GM19351 (cell line): ENCODE measurements at regions not wholly inside any gene's neighbourhood (a gene's known extent, or its start where the extent isn't known, plus 50 kb on each side); places are given as distances from the start of the nearest gene placed in this dataset.

Source experiments
- ATAC-seq: cut with Tn5 transposase; IDR thresholded peaks from one replicate; pipeline ENCODE4 v1.9.1; 2021; ENCODE audit warnings: mild to moderate bottlenecking, moderate library complexity; ENCODE audit not compliant: unreplicated experiment

DNA sequence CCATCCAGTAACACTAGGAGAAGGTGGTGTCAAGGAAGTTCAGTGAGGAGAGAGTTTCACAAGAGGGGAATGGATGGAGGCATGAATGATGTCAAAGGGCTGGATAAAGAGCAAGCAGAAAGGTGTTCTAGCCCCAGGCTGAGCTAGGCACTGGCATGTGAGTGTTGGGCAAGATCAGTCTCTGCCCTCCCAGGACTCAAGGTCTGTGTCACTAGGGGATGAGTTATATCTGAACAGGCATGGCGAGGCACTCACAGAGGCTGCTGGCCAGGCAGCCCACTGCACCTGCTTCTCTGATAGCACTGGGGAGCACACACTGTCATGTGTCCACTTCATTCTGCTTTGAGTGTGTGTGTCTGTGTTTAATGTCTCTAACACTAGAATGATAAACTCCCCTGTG, 903.8 kb downstream of the BCL11B start:
- ATAC-seq, result no peak

GRCh38 chr14:98368916-98369315, 903.1 kb downstream of the BCL11B start:
- ATAC-seq, result no peak

DNA sequence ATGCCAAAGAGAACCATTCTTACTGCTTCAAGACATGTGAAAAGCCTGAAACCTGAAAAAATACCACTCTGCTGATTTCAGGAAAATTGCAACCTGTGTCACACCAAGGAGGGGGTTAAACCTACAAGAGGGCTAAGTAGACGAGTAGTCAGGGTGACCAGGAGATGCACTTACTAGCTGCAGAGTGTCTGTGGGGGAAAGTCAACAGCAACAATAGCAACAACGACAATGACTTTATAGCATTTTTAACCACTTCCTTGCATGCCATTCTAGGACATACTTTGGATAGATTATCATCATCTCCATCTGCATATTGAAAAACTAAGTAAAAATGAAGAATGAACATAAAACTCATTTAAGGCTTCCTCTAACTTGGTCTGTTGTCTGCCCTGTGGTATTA, 902.7 kb downstream of the BCL11B start:
- ATAC-seq, result no peak

DNA sequence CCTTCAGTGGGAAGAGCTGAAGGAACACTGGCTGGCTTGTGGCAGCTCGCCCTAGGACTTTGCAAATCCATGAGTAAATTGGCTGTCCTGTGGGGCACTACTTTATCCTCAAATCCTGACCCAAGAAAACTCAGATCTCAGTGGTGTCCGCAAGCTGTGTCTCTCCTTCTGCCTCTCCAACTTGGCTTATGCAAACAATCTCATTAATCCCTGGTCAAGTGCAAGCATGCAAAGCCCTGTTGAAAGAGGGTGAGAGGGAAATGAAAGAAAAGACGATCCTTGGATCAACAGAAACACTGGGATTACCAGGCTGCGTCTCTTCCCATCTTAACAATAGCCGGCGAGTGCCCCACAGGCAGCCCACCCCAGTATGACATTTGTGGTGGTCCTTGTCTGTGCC, 901.6 kb downstream of the BCL11B start:
- no peak for ATAC-seq

- no peak for ATAC-seq
These were observed 900.9 kb downstream of the BCL11B start for GRCh38 chr14:98371141-98371540.

DNA sequence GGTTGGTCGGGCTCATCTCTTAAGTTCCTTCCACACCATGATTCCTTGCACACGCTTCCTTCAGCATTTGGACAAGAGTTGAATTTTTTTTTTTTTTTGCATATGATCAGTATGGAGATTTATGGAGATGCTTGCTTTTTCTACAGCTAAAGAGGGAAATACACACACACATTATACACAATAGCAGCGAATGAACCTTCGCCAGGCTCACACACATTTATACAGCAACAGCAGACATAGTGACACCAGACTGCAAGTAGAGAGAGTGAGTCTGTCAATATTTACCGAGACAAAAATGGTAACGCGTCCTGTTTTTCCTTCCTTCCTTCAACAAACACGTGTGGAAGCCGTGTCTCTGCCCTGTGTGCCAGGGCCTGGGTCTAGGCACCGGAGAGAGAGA, 897.9 kb downstream of the BCL11B start:
- no peak for ATAC-seq

- ATAC-seq, result no peak
These were observed 896.4 kb downstream of the BCL11B start for GRCh38 chr14:98375566-98375965.

DNA sequence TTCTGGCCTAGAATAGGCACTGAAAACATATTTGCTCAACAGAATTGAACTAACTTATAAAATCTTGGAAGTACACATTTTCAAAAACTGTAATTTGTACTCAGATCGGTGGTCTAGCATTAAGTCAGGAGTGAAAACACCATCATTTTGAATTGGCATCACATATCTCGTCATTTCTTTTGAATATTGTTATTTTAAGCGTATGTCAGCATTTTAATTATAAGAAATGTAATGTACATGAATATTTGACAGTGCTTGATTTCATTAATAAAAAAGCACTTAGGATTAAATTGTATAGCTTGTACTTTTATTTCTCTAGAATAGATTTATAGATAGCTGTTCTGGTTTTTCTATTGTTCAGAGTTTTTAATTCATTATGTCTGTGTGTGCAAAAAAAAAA, 892.2 kb downstream of the BCL11B start:
- no peak for ATAC-seq

DNA sequence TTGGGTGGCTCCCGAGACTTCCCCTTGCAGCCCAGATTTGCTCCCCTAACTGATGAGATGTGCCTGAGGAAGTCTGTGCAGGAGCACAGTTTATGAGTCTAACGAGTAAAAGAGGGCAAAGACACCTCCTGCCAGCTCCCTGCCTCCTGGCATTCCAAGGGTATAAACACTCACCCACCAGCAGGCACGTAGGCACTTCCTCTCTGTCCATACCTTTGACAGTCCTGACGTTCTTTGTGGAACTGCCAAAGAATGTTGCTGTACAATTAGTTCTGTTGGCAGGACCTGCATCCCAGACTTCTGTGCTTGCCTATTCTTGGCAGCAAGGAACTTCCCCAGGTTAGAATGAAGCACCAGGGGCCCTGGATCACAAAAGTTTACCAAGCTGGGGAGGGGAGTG, 889.3 kb downstream of the BCL11B start:
- ATAC-seq, result no peak

GRCh38 chr14:98385851-98386250, 886.1 kb downstream of the BCL11B start:
- ATAC-seq, result no peak

- ATAC-seq, result no peak
These were observed 880.9 kb downstream of the BCL11B start for GRCh38 chr14:98391061-98391460.

- ATAC-seq, result no peak
These were observed 878.5 kb downstream of the BCL11B start for GRCh38 chr14:98393527-98393926.

DNA sequence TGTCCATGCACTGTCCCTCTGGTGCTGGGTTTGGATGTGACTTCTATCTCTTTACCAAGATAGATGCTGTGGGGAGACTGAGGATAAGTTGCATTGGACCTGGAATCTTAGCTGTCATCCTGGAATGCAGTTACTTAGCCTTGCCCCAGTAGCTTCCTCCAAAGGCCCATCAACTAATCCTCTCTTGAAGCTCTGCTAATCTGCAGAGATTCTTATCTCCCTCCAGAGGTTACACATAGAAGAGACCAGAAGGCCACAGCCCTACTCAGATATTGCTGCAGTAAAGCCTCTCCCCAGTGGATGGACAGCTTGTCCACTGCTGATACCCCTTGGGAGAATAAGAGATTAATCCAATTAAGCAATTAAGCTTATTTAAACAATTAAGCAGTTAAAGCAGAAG, 867.2 kb downstream of the BCL11B start:
- ATAC-seq, result no peak

DNA sequence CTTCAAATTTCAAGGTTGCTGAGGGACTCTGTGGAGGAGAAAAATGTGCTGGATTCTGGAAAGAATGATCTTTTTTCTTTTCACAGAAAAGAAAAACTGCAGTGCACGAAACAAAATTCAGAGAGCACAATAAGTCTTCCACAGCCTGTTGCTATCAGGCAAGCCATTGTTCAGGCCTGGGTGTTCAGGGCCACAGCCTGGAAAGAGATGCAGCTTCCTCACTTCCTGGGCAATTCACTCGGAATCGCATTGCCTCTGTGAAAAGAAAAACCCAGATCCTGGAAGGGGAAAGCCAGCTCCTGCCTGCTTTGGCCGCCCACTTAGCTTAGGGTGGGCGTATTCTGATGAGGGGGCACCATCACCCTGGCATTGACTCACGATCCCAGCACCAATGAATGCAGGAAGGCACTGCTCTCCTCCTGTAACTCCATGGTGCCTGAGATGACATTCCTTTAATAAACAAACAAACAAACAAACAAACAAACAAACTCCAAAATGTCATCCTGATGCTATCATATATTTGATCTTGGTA, 863.9 kb downstream of the BCL11B start:
- no peak for ATAC-seq

- no peak for ATAC-seq
These were observed 863.3 kb downstream of the BCL11B start for GRCh38 chr14:98408713-98409112.

DNA sequence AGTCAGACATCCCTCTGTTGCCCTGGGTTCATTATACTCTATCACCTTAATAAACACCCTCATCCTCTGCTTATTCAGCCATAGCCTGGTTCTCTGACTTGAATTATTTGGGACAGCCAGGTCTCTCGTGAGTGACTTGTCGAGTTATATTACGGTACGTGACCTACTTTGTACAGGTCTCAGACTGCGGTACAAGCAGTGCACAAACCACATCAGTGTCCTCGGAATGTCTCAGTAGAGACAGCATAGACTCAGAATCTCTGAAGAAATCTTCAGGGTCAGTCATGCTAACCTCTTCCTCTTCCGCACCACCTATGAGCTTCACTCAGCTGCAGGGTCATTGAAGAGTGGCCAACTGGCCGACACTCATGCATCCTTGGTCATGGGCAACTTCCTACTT, 860.8 kb downstream of the BCL11B start:
- no peak for ATAC-seq

- ATAC-seq, result no peak
These were observed 859.6 kb downstream of the BCL11B start for GRCh38 chr14:98412431-98412830.

DNA sequence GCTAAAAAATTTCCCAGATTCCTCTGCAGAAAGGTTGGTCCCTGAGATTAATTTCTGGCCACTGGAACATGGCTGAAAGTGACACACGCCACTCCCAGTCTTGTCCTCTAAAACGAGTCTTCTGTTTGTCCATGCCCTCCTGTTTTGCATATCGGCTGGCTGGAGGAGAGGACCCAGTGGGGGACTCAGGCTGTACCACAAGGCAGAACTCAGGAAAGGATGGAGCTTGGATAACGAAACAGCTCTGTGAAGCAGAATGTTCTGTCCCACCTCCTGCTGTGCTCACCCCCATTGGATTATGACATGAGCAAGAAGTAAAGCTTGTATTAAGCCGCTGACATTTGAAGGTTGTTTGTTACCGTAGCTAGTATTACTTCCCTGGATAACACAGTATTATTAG, 856.2 kb downstream of the BCL11B start:
- ATAC-seq, result no peak

DNA sequence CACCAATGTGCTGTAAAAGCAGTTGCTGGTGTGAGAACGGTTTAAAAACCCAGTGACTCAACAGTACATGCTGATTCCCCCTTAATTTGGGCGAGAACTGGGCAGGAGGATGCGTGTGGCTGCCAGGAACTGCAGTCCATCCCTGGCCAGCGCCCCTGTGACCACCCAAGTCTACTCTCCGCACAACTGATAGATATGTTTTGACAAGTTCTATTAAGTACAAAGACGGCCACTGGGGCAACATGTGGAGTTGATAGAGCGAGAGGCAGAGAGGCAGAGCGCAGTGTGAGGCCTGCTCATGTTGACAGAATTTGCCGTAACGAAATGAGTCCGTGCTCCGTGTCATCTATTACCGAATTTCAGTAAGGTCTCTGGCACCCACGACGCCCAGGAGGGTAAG, 855.0 kb downstream of the BCL11B start:
- ATAC-seq, result no peak

DNA sequence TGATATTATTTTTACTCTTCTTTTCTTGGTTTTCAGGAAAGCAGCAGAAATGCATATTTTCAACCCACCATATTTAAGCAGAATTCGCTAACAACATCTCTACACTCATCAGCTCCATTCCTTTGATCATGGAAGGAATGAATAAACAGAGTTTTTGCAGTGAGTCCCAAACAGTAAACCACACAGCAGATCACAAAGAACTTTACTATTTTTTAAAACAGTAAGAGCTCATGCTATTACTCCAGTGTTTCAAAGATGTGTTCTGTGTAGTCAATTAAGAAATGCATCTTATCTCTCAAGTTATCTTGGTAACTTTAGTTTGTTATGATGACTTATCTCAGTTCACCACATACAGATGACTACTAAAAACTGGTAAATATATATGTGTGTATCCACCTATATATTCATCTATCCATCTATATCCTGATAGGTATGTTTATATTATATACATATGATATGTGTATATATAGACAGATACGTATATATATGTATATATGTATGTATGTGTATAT, 843.5 kb downstream of the BCL11B start:
- ATAC-seq, result no peak

DNA sequence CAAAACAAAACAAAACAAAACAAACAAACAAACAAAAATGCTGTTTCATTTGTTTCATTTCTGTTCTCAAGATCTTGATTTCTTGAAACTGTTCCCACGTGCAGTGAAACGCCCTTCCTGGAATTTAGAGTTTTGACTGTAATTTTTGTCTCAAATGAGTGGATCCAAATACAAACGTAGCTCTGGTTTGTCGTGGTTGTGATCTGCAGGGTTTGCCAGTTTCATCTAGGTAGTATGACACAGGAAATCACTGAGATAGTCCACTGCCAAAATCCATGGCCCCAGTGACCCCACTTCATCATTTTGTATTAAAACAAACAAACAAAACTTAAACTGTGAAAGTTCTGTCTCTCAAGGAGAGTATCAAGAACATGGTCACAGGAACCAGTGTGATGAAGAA, 838.6 kb downstream of the BCL11B start:
- ATAC-seq, result no peak

- ATAC-seq, result no peak
These were observed 834.9 kb downstream of the BCL11B start for GRCh38 chr14:98437113-98437512.

DNA sequence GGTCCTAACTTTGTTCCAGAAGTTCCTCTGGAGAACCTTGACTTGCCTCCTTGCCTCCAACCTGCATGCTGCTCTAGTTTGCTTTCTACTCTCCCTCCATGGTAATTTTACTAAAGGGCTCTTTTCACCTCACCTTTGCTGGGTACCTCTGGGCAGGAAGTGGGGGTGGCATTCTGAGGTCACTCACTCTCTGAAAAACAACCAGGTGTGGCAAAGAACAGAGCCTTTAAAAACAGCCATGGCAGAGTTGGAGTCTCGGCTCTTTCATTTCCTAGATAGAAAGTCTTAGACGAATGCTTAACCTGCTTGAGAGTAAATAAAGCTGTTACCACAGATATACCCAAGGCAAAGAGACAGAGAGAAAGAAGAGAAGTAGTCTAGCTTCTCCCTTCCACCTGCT, 827.9 kb downstream of the BCL11B start:
- no peak for ATAC-seq

GRCh38 chr14:98445718-98446117, 826.3 kb downstream of the BCL11B start:
- ATAC-seq, result no peak
